ENCODE measurements at regions not wholly inside any gene's neighbourhood (a gene's known extent, or its start where the extent isn't known, plus 50 kb on each side); places are given as distances from the start of the nearest gene placed in this dataset.

DNA sequence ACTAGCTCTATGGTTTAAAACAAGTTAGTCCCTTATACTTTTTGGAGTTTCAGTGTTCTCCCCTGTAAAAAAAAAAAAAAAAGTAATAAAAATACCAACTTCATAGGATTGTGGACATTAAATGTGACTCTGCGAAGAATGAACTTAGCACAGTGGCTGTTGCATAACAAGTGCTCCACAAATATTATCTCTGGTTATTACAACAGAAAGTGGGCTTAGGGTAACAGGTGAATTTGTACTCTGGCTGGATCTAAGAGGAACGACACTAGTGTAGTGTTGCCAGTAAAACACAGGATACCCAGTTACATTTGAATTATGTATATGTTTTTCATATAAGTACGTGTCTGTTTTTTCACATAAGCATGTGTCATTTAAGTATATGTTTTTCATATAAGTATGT lies 360.3 kb upstream of the CXorf51B start:
- TF ChIP-seq CTCF (IDR thresholded peaks at IDR 0.05) (no peak), FOSL2 (IDR thresholded peaks at IDR 0.05) (no peak), FOSL2 (CRISPR knock-in tag; IDR thresholded peaks at IDR 0.05) (no peak), JUN (IDR thresholded peaks at IDR 0.05) (no peak), POLR2A (IDR thresholded peaks at IDR 0.05; ENCODE audit: low read length) (no peak), BCL3 (IDR thresholded peaks at IDR 0.05) (no peak), NR3C1 (IDR thresholded peaks at IDR 0.05) (no peak), USF2 (IDR thresholded peaks at IDR 0.05) (no peak), EP300 (IDR thresholded peaks at IDR 0.05) (no peak), TP53 (CRISPR knock-in tag; IDR thresholded peaks at IDR 0.05) (no peak), MAFK (IDR thresholded peaks at IDR 0.05; ENCODE audit: partially characterized antibody) (no peak), HEYL (CRISPR knock-in tag; IDR thresholded peaks at IDR 0.05) (no peak)
- TF ChIP-seq, protein P1, sequence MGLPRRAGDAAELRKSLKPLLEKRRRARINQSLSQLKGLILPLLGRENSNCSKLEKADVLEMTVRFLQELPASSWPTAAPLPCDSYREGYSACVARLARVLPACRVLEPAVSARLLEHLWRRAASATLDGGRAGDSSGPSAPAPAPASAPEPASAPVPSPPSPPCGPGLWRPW (IDR thresholded peaks at IDR 0.05): no peak
